HUES48 (cell line): ENCODE measurements at regions not wholly inside any gene's neighbourhood (a gene's known extent, or its start where the extent isn't known, plus 50 kb on each side); places are given as distances from the start of the nearest gene placed in this dataset.
"Not testable (repeated sequence)": the region's sequence is repeated elsewhere in the genome, so short reads cannot be mapped to it uniquely, and the experiment has no call there.

Source experiments
- H3K27ac ChIP-seq: one replicate; pipeline ENCODE4 v1.7.0; 2013; ENCODE audit warnings: low read depth, low read length, inconsistent platforms
- H3K27me3 ChIP-seq: 2 replicates; pipeline ENCODE4 v1.6.1; 2013; ENCODE audit warnings: mild to moderate bottlenecking, low read length; ENCODE audit not compliant: control insufficient read depth, insufficient read depth
- H3K36me3 ChIP-seq: 2 replicates; pipeline ENCODE4 v1.6.1; 2013; ENCODE audit warnings: low read length; ENCODE audit not compliant: control insufficient read depth, insufficient read depth
- H3K4me1 ChIP-seq: 2 replicates; pipeline ENCODE4 v1.6.1; 2013; ENCODE audit warnings: mild to moderate bottlenecking, low read length; ENCODE audit not compliant: control insufficient read depth, insufficient read depth
- H3K4me3 ChIP-seq: 2 replicates; pipeline ENCODE4 v1.5.1; 2013; ENCODE audit warnings: mild to moderate bottlenecking, low read depth, low read length
- H3K9ac ChIP-seq: 2 replicates; pipeline ENCODE4 v1.6.1; 2013; ENCODE audit warnings: mild to moderate bottlenecking, low read depth, low read length, moderate library complexity
- H3K9me3 ChIP-seq: 2 replicates; pipeline ENCODE4 v1.6.1; 2013; ENCODE audit warnings: low read length; ENCODE audit not compliant: control insufficient read depth, insufficient read depth

DNA sequence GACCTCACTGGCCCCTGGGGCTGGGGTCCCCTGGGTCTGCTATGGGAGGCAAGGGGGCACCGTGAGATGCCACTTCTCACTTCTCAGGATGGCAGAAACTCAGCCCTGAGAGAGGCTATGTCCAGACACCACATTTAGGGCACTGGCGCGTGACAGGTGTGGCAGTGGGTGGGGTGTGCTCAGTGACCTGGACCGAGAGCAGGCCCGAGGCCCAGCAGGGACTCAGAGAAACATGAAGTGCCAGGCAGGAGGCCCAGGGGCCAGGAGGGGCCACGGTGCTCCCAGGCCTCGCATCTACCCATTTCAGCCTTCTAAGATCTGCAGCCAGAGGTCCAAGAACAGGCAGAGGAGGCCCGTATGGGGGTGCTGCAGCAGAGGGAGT lies 214.9 kb upstream of the SGCG start:
- not testable (repeated sequence) for H3K27me3 ChIP-seq, H3K27ac ChIP-seq, H3K4me1 ChIP-seq, H3K4me3 ChIP-seq, H3K36me3 ChIP-seq, H3K9me3 ChIP-seq, H3K9ac ChIP-seq

DNA sequence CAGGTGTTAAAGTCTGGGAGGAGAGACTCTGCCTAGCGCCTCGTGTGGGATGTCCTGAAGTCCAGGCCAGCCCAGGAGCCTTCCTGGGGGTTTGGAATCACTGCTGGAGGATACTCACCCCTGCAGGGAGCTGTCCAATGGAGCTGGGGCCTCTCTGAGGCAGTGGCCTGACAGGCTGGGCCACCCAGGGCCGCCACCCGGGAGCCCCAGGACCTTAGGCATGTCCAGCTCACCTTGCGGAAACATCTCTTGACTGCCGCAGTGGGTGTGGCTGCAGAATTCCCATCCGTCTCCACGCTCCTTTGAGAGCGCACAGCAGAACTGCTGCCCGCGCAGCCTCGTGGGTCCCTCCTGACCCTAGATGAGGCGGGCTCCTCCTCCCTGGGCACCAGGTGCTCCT lies 214.0 kb upstream of the SGCG start:
- H3K4me3 ChIP-seq, H3K9ac ChIP-seq, H3K36me3 ChIP-seq, H3K9me3 ChIP-seq, H3K27ac ChIP-seq, H3K4me1 ChIP-seq, H3K27me3 ChIP-seq: not testable (repeated sequence)

DNA sequence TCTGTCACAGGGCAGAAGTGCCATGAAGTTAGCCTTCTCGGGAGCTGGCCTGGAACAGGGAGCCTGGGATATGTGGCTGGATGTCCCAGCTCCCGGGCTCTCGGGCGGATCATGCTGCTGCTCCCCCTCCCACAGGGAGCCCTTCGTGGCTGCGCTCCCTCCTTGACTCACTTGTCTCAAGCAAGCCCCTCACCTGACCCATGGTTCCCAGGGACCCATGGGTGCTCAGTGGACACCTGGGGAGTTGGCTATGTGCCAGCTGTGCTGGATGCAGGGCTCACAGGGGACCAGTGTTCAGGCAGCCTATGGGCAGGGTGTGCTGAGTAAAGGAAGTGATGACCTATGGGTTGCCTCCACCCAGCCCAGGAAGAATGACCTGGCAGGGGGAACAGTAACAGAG lies 213.1 kb upstream of the SGCG start:
- Histone ChIP-seq H3K36me3 (no peaks in the 10 kb centered on the region), H3K4me1 (no peaks in the 10 kb centered on the region), H3K9ac (no peak overlapping the region), H3K27me3 (no peaks in the 10 kb centered on the region), H3K9me3 (no peaks in the 10 kb centered on the region), H3K4me3 (no peak overlapping the region), H3K27ac (no peak overlapping the region)

DNA sequence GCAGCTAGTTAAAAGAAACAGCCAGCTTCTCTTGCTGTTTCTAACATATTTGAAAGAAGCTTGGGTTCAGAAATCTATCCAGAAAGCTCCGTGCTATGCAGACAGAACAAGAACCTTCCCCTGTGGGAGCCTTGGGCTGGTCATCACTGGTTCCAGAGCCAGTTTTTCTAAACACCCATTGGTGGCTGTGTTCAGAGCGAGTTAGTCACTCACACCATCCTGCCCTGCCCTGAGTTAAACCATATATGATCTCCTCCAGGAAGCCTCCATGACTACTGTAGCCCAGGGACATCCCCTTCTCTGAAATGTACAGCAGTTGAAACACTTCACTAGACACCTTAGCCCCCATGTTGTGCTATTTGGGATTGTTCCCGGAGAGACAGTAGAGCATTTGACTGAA lies 200.8 kb upstream of the SGCG start:
- H3K9ac ChIP-seq: no peak overlapping the region
- H3K4me3 ChIP-seq: no peak overlapping the region
- no peaks in the 10 kb centered on the region for H3K27me3 ChIP-seq
- H3K36me3 ChIP-seq: no peaks in the 10 kb centered on the region
- no peak overlapping the region for H3K27ac ChIP-seq
- H3K9me3 ChIP-seq: peaks cover 18% of the 10 kb centered on the region
- no peaks in the 10 kb centered on the region for H3K4me1 ChIP-seq

DNA sequence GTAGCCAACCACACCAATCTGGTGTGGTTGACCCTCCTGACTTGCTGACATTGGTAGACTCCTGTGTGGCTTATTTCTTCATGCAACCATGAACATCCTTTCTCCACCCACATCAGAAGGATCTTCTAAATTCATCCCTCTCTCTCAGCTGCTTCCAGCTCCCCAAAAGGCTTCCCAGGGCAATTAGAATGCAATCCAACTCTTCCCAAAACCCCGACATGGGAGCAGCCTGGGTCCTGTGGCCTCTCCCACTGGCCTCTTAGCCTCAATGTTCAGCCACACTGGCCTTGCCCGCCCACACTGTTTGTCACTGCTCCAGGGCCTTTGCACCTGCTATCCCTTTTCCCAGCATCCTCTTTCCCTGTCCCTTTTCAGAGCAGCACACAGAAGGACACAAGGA lies 199.8 kb upstream of the SGCG start:
- Histone ChIP-seq H3K36me3 (no peaks in the 10 kb centered on the region), H3K27me3 (no peaks in the 10 kb centered on the region), H3K4me1 (no peaks in the 10 kb centered on the region), H3K27ac (no peak overlapping the region), H3K9me3 (peaks cover 18% of the 10 kb centered on the region), H3K9ac (no peak overlapping the region), H3K4me3 (no peak overlapping the region)

DNA sequence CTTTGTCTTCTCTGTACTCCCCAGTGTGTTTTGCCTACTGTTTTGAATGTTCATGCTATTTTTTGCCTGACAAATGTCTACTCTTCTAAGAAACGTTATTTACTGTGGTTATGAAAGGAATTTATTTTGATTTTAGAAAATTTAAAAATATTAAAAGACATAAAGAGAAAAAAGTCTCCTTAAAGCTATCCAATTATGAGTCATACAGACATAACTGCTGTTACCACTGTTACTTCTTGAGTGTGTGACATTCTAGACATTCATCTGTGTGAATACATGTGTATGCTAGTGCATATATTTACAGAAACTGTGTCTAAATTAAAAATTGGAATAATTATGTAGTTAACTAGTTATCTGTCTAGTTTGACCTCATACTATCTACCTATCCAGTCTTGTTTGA lies 187.6 kb upstream of the SGCG start:
- H3K4me3 ChIP-seq: no peak overlapping the region
- H3K36me3 ChIP-seq: no peaks in the 10 kb centered on the region
- H3K27ac ChIP-seq: peak overlapping the region; percentile 73
- no peaks in the 10 kb centered on the region for H3K27me3 ChIP-seq
- no peak overlapping the region for H3K9ac ChIP-seq
- no peaks in the 10 kb centered on the region for H3K9me3 ChIP-seq
- peaks cover 6% of the 10 kb centered on the region; the same call in 1 of the 2 replicates for H3K4me1 ChIP-seq

DNA sequence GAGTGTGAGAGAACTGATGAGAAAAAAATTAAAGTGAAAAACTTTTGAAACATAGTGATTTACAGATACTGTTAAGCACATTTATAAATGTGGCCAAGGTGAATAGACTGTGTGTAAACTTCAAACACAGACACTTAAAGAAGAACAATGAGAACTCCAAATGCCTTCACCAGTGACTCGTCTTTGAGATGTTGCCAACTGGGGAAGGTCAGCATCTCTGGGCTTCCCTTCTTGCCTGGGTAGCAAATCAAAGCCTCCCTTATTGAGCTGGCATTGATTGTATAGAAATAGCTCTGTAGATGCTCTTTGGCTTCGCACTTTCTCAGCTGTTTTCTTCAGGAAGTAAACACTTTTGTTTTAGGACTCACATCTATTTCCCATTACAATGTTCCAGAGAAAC lies 177.3 kb upstream of the SGCG start:
- Histone ChIP-seq H3K36me3 (no peaks in the 10 kb centered on the region), H3K4me3 (no peak overlapping the region), H3K9ac (no peak overlapping the region), H3K4me1 (no peaks in the 10 kb centered on the region), H3K27me3 (no peaks in the 10 kb centered on the region), H3K9me3 (no peaks in the 10 kb centered on the region), H3K27ac (no peak overlapping the region)

DNA sequence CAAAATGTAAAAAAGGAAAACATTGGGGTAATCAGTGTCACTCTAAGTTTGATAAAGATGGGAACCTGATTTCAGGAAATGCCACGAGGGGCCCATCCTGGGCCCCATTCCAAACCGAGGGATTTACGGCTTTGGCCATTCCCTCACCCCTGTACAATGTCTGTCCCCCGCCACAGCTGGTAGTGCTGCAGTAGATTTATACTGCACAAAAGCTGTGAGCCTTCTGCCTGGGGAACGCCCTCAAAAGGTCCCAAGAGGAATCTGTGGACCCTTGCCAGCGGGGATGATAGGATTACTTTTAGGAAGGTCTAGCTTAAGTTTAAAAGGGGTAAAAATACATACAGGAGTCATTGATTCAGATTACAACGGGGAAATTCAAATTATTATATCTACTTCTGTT lies 173.4 kb upstream of the SGCG start:
- no peak overlapping the region for H3K4me3 ChIP-seq
- H3K27ac ChIP-seq: no peak overlapping the region
- H3K9me3 ChIP-seq: no peaks in the 10 kb centered on the region
- no peaks in the 10 kb centered on the region for H3K4me1 ChIP-seq
- no peaks in the 10 kb centered on the region for H3K36me3 ChIP-seq
- H3K9ac ChIP-seq: no peak overlapping the region
- H3K27me3 ChIP-seq: no peaks in the 10 kb centered on the region

DNA sequence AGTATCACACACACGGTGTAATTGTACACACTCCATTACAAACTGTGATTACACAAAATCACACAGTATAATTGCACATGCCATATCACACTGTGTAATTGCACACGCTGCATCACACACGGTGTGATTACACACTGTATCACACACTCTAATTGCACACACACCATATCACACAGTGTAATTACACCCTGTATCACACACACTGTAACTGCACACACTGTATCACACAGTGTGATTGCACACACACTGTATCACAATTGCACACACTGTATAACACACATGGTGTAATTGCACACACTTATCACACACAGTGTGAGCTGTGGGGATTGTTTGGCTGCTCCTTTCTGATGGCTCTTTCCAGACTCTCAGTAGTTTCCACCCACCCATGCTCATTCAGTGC lies 162.6 kb upstream of the SGCG start:
- no peaks in the 10 kb centered on the region for H3K4me1 ChIP-seq

DNA sequence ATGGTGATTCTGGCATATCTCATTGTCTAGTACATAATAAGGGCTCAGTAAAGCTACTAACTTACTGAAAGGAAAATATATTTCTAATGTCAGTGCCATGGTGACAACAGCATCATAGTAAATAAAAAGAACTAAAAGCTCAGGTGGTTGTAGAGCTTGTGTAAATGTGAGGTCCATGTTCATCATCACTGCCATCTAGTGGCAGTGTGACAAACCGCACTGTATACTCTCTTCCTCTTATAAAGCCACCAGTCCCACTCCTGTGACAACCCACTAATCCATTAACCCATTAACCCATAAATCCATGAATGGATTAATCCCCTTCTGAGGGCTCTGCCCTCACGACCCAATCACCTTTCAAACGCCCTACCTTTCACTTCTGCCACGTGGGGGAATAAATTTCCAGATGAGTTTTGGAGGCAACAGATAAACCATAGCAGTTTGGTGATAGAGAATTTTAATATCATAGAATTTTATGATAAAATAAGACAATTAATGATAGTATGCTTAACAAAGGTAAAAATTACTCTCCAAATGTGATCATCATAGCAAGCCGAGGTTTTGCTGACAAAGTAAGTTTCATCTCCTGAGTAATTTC lies 160.4 kb upstream of the SGCG start:
- H3K9ac ChIP-seq: no peak overlapping the region
- H3K4me1 ChIP-seq: no peaks in the 10 kb centered on the region
- H3K27ac ChIP-seq: no peak overlapping the region
- H3K27me3 ChIP-seq: no peaks in the 10 kb centered on the region
- 0 out of 2 replicates have a peak, but pooled peaks cover 3% of the 10 kb centered on the region for H3K9me3 ChIP-seq
- no peak overlapping the region for H3K4me3 ChIP-seq
- no peaks in the 10 kb centered on the region for H3K36me3 ChIP-seq

More for the DNA sequence above, 162.6 kb upstream of the SGCG start:
- Histone ChIP-seq H3K36me3 (no peaks in the 10 kb centered on the region), H3K27me3 (no peaks in the 10 kb centered on the region), H3K9me3 (0 out of 2 replicates have a peak, but pooled peaks cover 3% of the 10 kb centered on the region), H3K4me3 (no peak overlapping the region), H3K9ac (no peak overlapping the region), H3K27ac (no peak overlapping the region)

DNA sequence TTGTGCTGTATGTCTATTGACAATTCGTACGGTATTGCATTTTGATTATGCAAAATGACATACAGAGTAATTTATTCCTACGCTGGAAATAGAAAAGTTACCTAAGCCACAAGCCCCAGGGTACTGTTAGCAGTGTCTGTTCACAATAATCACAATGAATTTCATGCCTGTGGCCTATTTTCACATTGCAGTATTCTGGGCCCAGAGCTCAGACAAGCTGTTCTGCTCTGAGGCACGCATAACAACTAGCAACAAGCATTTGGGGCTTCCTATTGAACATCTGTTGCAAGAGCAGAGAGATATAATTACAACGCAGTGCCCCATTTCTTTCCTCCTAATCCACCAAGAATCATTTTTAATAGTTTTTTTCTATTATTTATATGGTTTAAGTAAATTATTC lies 158.9 kb upstream of the SGCG start:
- Histone ChIP-seq H3K27ac (no peak overlapping the region), H3K9me3 (no peaks in the 10 kb centered on the region), H3K36me3 (no peaks in the 10 kb centered on the region), H3K9ac (no peak overlapping the region), H3K4me3 (no peak overlapping the region), H3K4me1 (no peaks in the 10 kb centered on the region), H3K27me3 (no peaks in the 10 kb centered on the region)

DNA sequence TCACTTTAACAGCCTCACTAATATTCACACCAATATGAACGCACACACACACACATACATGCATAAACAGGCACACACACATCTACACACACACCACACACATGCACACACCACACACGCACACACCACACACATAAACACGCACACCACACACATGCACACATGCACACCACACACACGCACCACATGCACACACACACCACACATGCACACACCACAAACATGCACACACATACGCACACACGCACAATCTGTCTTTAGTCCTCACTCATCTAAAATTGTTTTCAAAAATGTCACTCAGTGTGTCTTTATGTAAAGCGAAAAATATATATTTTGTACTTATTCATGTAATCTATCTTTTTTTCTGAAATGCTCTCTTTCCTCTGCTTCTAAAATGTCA lies 158.1 kb upstream of the SGCG start:
- no peaks in the 10 kb centered on the region for H3K27me3 ChIP-seq
- no peak overlapping the region for H3K9ac ChIP-seq
- H3K4me1 ChIP-seq: no peaks in the 10 kb centered on the region
- no peaks in the 10 kb centered on the region for H3K9me3 ChIP-seq
- H3K36me3 ChIP-seq: no peaks in the 10 kb centered on the region
- no peak overlapping the region for H3K27ac ChIP-seq
- no peak overlapping the region for H3K4me3 ChIP-seq
